ENCODE measurements at regions not wholly inside any gene's neighbourhood (a gene's known extent, or its start where the extent isn't known, plus 50 kb on each side); places are given as distances from the start of the nearest gene placed in this dataset.

DNA sequence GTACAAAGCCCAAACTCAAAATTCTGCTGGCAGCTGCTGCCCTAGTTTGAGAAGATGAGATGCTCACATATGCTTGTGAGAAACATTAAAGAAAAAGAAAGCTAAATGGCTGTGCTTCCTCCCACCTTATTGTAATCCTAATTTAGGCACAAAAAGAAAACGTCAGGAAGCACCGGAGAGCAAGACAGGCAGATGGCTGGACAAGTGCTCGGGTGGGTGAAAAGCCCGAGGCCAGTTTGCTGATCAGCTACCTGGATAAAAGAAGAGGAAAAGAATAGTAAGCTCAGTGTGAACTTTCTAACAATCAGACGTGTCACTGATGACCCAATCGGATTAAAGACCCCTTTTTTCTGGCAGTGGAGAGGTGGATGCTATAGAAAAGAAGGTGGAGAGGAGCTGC lies 368.0 kb upstream of the ATP10A start:
- no peaks in the 10 kb centered on the region for H3K4me1 ChIP-seq
- no peak overlapping the region for H3K4me2 ChIP-seq
- no peak for DNase-seq (ENCODE audit: low read depth in 1 of 2, low spot score in 1 of 2)
- no peak for TF ChIP-seq EHMT2 (IDR thresholded peaks at IDR 0.05; ENCODE audit: low read depth)
- TF ChIP-seq NR3C1 (IDR thresholded peaks at IDR 0.05), result no peak
- TF ChIP-seq HOXB5 (CRISPR knock-in tag; IDR thresholded peaks at IDR 0.05), result no peak
- no peak for TF ChIP-seq HMGXB4 (CRISPR knock-in tag; IDR thresholded peaks at IDR 0.05; ENCODE audit: borderline replicate concordance)
- FAIRE-seq, result no peak
- CTCF ChIA-PET, result no interaction called here
- no peaks in the 10 kb centered on the region for H3K9me3 ChIP-seq
- no peak overlapping the region for H3K27ac ChIP-seq
- POLR2A ChIA-PET, result no interaction called here
- WGBS (ENCODE audit: missing lambda C conversion rate), result 3% methylated on average over 6 of the region's 6 CpGs
- ATAC-seq, result no peak
- no peak overlapping the region for H3K4me3 ChIP-seq

GRCh38 chr15:26224266-26224665 lies 361.1 kb upstream of the ATP10A start:
- Histone ChIP-seq H3K27ac (no peak overlapping the region), H3K4me1 (no peaks in the 10 kb centered on the region), H3K9me3 (no peaks in the 10 kb centered on the region), H3K4me3 (no peak overlapping the region), H3K4me2 (no peak overlapping the region)
- no peak for FAIRE-seq
- CTCF ChIA-PET, result no interaction called here
- TF ChIP-seq EHF (CRISPR knock-in tag; IDR thresholded peaks at IDR 0.05) (no peak), FOSL2 (IDR thresholded peaks at IDR 0.05) (no peak), FOSL2 (CRISPR knock-in tag; IDR thresholded peaks at IDR 0.05) (no peak), CBX8 (IDR thresholded peaks at IDR 0.05) (no peak)
- TF ChIP-seq, protein P1, sequence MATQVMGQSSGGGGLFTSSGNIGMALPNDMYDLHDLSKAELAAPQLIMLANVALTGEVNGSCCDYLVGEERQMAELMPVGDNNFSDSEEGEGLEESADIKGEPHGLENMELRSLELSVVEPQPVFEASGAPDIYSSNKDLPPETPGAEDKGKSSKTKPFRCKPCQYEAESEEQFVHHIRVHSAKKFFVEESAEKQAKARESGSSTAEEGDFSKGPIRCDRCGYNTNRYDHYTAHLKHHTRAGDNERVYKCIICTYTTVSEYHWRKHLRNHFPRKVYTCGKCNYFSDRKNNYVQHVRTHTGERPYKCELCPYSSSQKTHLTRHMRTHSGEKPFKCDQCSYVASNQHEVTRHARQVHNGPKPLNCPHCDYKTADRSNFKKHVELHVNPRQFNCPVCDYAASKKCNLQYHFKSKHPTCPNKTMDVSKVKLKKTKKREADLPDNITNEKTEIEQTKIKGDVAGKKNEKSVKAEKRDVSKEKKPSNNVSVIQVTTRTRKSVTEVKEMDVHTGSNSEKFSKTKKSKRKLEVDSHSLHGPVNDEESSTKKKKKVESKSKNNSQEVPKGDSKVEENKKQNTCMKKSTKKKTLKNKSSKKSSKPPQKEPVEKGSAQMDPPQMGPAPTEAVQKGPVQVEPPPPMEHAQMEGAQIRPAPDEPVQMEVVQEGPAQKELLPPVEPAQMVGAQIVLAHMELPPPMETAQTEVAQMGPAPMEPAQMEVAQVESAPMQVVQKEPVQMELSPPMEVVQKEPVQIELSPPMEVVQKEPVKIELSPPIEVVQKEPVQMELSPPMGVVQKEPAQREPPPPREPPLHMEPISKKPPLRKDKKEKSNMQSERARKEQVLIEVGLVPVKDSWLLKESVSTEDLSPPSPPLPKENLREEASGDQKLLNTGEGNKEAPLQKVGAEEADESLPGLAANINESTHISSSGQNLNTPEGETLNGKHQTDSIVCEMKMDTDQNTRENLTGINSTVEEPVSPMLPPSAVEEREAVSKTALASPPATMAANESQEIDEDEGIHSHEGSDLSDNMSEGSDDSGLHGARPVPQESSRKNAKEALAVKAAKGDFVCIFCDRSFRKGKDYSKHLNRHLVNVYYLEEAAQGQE (IDR thresholded peaks at IDR 0.05), result no peak
- 39% methylated on average over 2 of the region's 2 CpGs for WGBS (ENCODE audit: missing lambda C conversion rate)
- no peak for DNase-seq (ENCODE audit: low read depth in 1 of 2, low spot score in 1 of 2)
- POLR2A ChIA-PET, result no interaction called here
- ATAC-seq, result no peak

DNA sequence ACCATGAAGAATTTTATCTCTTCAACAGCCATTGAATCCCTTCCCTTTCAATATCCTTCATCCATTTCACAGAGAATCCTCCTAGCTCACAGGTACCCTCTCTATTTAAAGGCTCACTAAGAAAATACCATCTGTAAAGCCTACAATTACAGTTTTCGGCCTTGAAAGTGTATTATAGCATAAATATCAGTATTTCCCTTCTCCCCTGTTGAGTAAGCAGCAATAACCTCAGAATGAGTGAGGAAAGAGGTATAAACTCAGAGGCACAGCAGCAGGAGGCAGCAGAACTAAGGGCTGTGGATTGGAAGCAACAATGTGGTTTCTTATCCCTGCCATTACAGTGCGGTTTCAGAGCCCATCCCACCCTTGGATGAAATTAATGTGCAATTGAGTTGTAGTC lies 360.6 kb upstream of the ATP10A start:
- no peak for ATAC-seq
- H3K4me3 ChIP-seq, result no peak overlapping the region
- H3K4me1 ChIP-seq, result no peaks in the 10 kb centered on the region
- 5% methylated on average over 2 of the region's 2 CpGs for WGBS (ENCODE audit: missing lambda C conversion rate)
- no peak for FAIRE-seq
- no peak for DNase-seq (ENCODE audit: low read depth in 1 of 2, low spot score in 1 of 2)
- POLR2A ChIA-PET, result no interaction called here
- CTCF ChIA-PET, result no interaction called here
- no peaks in the 10 kb centered on the region for H3K9me3 ChIP-seq
- TF ChIP-seq HEYL (CRISPR knock-in tag; IDR thresholded peaks at IDR 0.05) (no peak), ZC3H11A (IDR thresholded peaks at IDR 0.05) (no peak), MYC (IDR thresholded peaks at IDR 0.05; ENCODE audit: borderline replicate concordance, low read length) (no peak), RFX5 (IDR thresholded peaks at IDR 0.05) (no peak), FOXS1 (CRISPR knock-in tag; IDR thresholded peaks at IDR 0.05) (no peak), HOXA7 (CRISPR knock-in tag; IDR thresholded peaks at IDR 0.05) (no peak), ZFP36 (IDR thresholded peaks at IDR 0.05; ENCODE audit: borderline replicate concordance, partially characterized antibody) (no peak), RARB (CRISPR knock-in tag; IDR thresholded peaks at IDR 0.05) (no peak), JUN (IDR thresholded peaks at IDR 0.05) (no peak), NFE2L2 (conservative IDR thresholded peaks at IDR 0.05; ENCODE audit: low read length) (no peak), CHD4 (IDR thresholded peaks at IDR 0.05; ENCODE audit: borderline replicate concordance) (no peak), CBX8 (IDR thresholded peaks at IDR 0.05) (no peak), EP300 (IDR thresholded peaks at IDR 0.05) (no peak), KDM5A (IDR thresholded peaks at IDR 0.05) (no peak), FOSL2 (IDR thresholded peaks at IDR 0.05) (no peak), FOSL2 (CRISPR knock-in tag; IDR thresholded peaks at IDR 0.05) (no peak), HMGXB4 (CRISPR knock-in tag; IDR thresholded peaks at IDR 0.05; ENCODE audit: borderline replicate concordance) (no peak)
- H3K4me2 ChIP-seq, result no peak overlapping the region
- no peak overlapping the region for H3K27ac ChIP-seq

Data from A549 (cell line).